Skeletal muscle cell (primary cell): ENCODE measurements at regions not wholly inside any gene's neighbourhood (a gene's known extent, or its start where the extent isn't known, plus 50 kb on each side); places are given as distances from the start of the nearest gene placed in this dataset.
A peak's percentile ranks its signal among the peaks of the same experiment; 100 is the strongest.
"Not testable (repeated sequence)": the region's sequence is repeated elsewhere in the genome, so short reads cannot be mapped to it uniquely, and the experiment has no call there.

Experiments used
- DNase-seq: peaks from one replicate; pipeline ENCODE4 v3.0.0-alpha.2; 2010; ENCODE audit warnings: low read depth
- H3K4me3 ChIP-seq: 2 replicates; pipeline ENCODE4 v1.5.1; 2011; ENCODE audit warnings: low read depth, mild to moderate bottlenecking, control low read depth, low read length, moderate library complexity

GRCh38 chr3:195669310-195669709 lies 51.5 kb upstream of the MUC20 start:
- DNase-seq = not testable (repeated sequence)

GRCh38 chr3:195668131-195668766 lies 52.5 kb upstream of the MUC20 start:
- not testable (repeated sequence) for H3K4me3 ChIP-seq, DNase-seq

More at GRCh38 chr3:195669310-195669709, 51.5 kb upstream of the MUC20 start:
- H3K4me3 ChIP-seq = not testable (repeated sequence)

GRCh38 chr3:195665311-195665710 lies 55.5 kb upstream of the MUC20 start:
- not testable (repeated sequence) for DNase-seq

GRCh38 chr3:195664131-195664530 lies 56.6 kb upstream of the MUC20 start:
- not testable (repeated sequence) for DNase-seq

More at GRCh38 chr3:195665311-195665710, 55.5 kb upstream of the MUC20 start:
- not testable (repeated sequence) for H3K4me3 ChIP-seq

GRCh38 chr3:195659136-195659533 lies 61.6 kb upstream of the MUC20 start:
- not testable (repeated sequence) for DNase-seq
- H3K4me3 ChIP-seq = peak overlapping the region; percentile 38

More at GRCh38 chr3:195664131-195664530, 56.6 kb upstream of the MUC20 start:
- H3K4me3 ChIP-seq = not testable (repeated sequence)

- not testable (repeated sequence) for DNase-seq
Measured at GRCh38 chr3:195658381-195659135, 62.2 kb upstream of the MUC20 start.

GRCh38 chr3:195657475-195658372 lies 63.1 kb upstream of the MUC20 start:
- H3K4me3 ChIP-seq = peak overlapping the region; percentile 54
- peak; percentile 16 for DNase-seq

More at GRCh38 chr3:195658381-195659135, 62.2 kb upstream of the MUC20 start:
- peak overlapping the region; percentile 54 for H3K4me3 ChIP-seq

GRCh38 chr3:195656091-195656490 lies 64.7 kb upstream of the MUC20 start:
- H3K4me3 ChIP-seq, DNase-seq: not testable (repeated sequence)

GRCh38 chr3:195654746-195655145 lies 66.0 kb upstream of the MUC20 start:
- not testable (repeated sequence) for H3K4me3 ChIP-seq, DNase-seq

- not testable (repeated sequence) for H3K4me3 ChIP-seq, DNase-seq
Measured at GRCh38 chr3:195654138-195654537, 66.6 kb upstream of the MUC20 start.

GRCh38 chr3:195653641-195654040 lies 67.1 kb upstream of the MUC20 start:
- not testable (repeated sequence) for DNase-seq, H3K4me3 ChIP-seq

GRCh38 chr3:195647912-195648702 lies 64.4 kb upstream of the APOD start:
- not testable (repeated sequence) for DNase-seq, H3K4me3 ChIP-seq

- H3K4me3 ChIP-seq, DNase-seq: not testable (repeated sequence)
Measured at GRCh38 chr3:195645872-195646271, 62.1 kb upstream of the APOD start.

GRCh38 chr3:195643245-195643644 lies 59.5 kb upstream of the APOD start:
- not testable (repeated sequence) for DNase-seq, H3K4me3 ChIP-seq

- DNase-seq, H3K4me3 ChIP-seq: not testable (repeated sequence)
Measured at GRCh38 chr3:195642311-195642710, 58.6 kb upstream of the APOD start.

- DNase-seq, H3K4me3 ChIP-seq: not testable (repeated sequence)
Measured at GRCh38 chr3:195638456-195638855, 54.7 kb upstream of the APOD start.

GRCh38 chr3:195637473-195638233 lies 53.9 kb upstream of the APOD start:
- not testable (repeated sequence) for DNase-seq, H3K4me3 ChIP-seq

- not testable (repeated sequence) for DNase-seq, H3K4me3 ChIP-seq
Measured at GRCh38 chr3:195637011-195637410, 53.3 kb upstream of the APOD start.
